Keratinocyte (primary cell): ENCODE measurements at regions not wholly inside any gene's neighbourhood (a gene's known extent, or its start where the extent isn't known, plus 50 kb on each side); places are given as distances from the start of the nearest gene placed in this dataset.

Source experiments
- DNase-seq: peaks from one replicate; pipeline ENCODE4 v3.0.0-alpha.2; 2011; ENCODE audit warnings: low read depth, missing footprints, low spot score
- FAIRE-seq: peaks from 2 replicates; lab custom pipeline; 2011; peaks lifted over from hg19 to GRCh38; lab: Jason Lieb, UNC
- H2AFZ ChIP-seq: 2 replicates; pipeline ENCODE4 v1.6.0; 2012; ENCODE audit warnings: low read length, control low read depth, inconsistent platforms; ENCODE audit not compliant: control insufficient read depth
- H3K27ac ChIP-seq: 2 replicates; pipeline ENCODE4 v1.5.1; 2011; ENCODE audit warnings: low read length; ENCODE audit not compliant: control insufficient read depth, insufficient read depth
- H3K27me3 ChIP-seq: 3 replicates; pipeline ENCODE4 v1.6.0; 2011; ENCODE audit warnings: low read length; ENCODE audit not compliant: control insufficient read depth, insufficient read depth; ENCODE audit errors: extremely low read depth
- H3K36me3 ChIP-seq, 2 experiments: 2 replicates in 1 of 2; 3 replicates in 1 of 2; pipeline ENCODE4 v1.5.1; 2011; ENCODE audit warnings: low read length in 2 of 2, mild to moderate bottlenecking in 1 of 2; ENCODE audit not compliant: control insufficient read depth in 2 of 2, insufficient read depth in 2 of 2; ENCODE audit errors: extremely low read depth in 1 of 2
- H3K4me1 ChIP-seq: 3 replicates; pipeline ENCODE4 v1.5.1; 2011; ENCODE audit warnings: low read length; ENCODE audit not compliant: control insufficient read depth, insufficient read depth; ENCODE audit errors: extremely low read depth
- H3K4me2 ChIP-seq: 3 replicates; pipeline ENCODE4 v1.6.0; 2011; ENCODE audit warnings: low read depth, low read length; ENCODE audit not compliant: control insufficient read depth, insufficient read depth; ENCODE audit errors: extremely low read depth
- H3K4me3 ChIP-seq, 3 experiments: fragments of 200-600 bp in 1 of 3; sonication (generic) in 1 of 3; 2 replicates in 2 of 3; 3 replicates in 1 of 3; pipeline ENCODE4 v1.5.1; 2011 to 2016; ENCODE audit warnings: low read length in 3 of 3, mild to moderate bottlenecking in 3 of 3, control low read depth in 2 of 3, inconsistent platforms in 1 of 3, low read depth in 1 of 3, mixed read lengths in 1 of 3, mixed run types in 1 of 3, moderate library complexity in 1 of 3; ENCODE audit not compliant: control insufficient read depth in 2 of 3, insufficient read depth in 2 of 3; ENCODE audit errors: extremely low read depth in 1 of 3
- H3K79me2 ChIP-seq: 2 replicates; pipeline ENCODE4 v1.6.0; 2012; ENCODE audit warnings: low read length; ENCODE audit not compliant: control insufficient read depth, insufficient read depth
- H3K9ac ChIP-seq: 3 replicates; pipeline ENCODE4 v1.6.0; 2011; ENCODE audit warnings: low read length; ENCODE audit not compliant: control insufficient read depth, insufficient read depth; ENCODE audit errors: extremely low read depth
- H3K9me1 ChIP-seq: 3 replicates; pipeline ENCODE4 v1.6.0; 2011; ENCODE audit warnings: low read length; ENCODE audit not compliant: control insufficient read depth, insufficient read depth; ENCODE audit errors: extremely low read depth
- H3K9me3 ChIP-seq: 2 replicates; pipeline ENCODE4 v1.5.1; 2012; ENCODE audit warnings: low read depth, low read length; ENCODE audit not compliant: control insufficient read depth
- H4K20me1 ChIP-seq: 3 replicates; pipeline ENCODE4 v1.6.0; 2011; ENCODE audit warnings: low read length; ENCODE audit not compliant: control insufficient read depth, insufficient read depth; ENCODE audit errors: extremely low read depth
- EZH2 ChIP-seq: IDR thresholded peaks from one replicate; pipeline ENCODE4 v1.6.1; 2012; ENCODE audit warnings: inconsistent platforms, mild to moderate bottlenecking, low read length, moderate library complexity
- dilution Hi-C: fragments of 300-500 bp; cut with MboI; formaldehyde crosslinking; loops from one replicate; pipeline ENCODE4 v1.7.0; 2020; ENCODE audit warnings: low sequenced_read_pairs; ENCODE audit not compliant: extremely low pct_ligation_motif_present
- TF ChIP-seq, protein P1 (sequence below), 3 experiments: IDR thresholded peaks in 1 of 3; conservative IDR thresholded peaks in 1 of 3; optimal IDR thresholded peaks in 1 of 3; 2 replicates in 2 of 3; 3 replicates in 1 of 3; pipeline versions ENCODE3 to v1.5.1; 2011; ENCODE audit warnings: low read length in 3 of 3, mild to moderate bottlenecking in 3 of 3, moderate library complexity in 2 of 3, control low read depth in 1 of 3, inconsistent platforms in 1 of 3; ENCODE audit not compliant: insufficient read depth in 2 of 3; ENCODE audit errors: extremely low read depth in 1 of 3

GRCh38 chr2:107290041-107290440, 404.1 kb upstream of the ST6GAL2 start:
- Histone ChIP-seq H3K9me1 (no peaks in the 10 kb centered on the region), H3K9ac (no peak overlapping the region), H3K4me3 (no peak overlapping the region), H3K4me2 (no peak overlapping the region), H3K36me3 (no peaks in the 10 kb centered on the region), H3K4me1 (no peaks in the 10 kb centered on the region), H3K27ac (no peak overlapping the region), H3K79me2 (no peaks in the 10 kb centered on the region), H3K9me3 (no peaks in the 10 kb centered on the region), H4K20me1 (no peaks in the 10 kb centered on the region), H3K27me3 (no peaks in the 10 kb centered on the region), H2AFZ (no peak overlapping the region)
- TF ChIP-seq, protein P1, sequence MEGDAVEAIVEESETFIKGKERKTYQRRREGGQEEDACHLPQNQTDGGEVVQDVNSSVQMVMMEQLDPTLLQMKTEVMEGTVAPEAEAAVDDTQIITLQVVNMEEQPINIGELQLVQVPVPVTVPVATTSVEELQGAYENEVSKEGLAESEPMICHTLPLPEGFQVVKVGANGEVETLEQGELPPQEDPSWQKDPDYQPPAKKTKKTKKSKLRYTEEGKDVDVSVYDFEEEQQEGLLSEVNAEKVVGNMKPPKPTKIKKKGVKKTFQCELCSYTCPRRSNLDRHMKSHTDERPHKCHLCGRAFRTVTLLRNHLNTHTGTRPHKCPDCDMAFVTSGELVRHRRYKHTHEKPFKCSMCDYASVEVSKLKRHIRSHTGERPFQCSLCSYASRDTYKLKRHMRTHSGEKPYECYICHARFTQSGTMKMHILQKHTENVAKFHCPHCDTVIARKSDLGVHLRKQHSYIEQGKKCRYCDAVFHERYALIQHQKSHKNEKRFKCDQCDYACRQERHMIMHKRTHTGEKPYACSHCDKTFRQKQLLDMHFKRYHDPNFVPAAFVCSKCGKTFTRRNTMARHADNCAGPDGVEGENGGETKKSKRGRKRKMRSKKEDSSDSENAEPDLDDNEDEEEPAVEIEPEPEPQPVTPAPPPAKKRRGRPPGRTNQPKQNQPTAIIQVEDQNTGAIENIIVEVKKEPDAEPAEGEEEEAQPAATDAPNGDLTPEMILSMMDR (optimal IDR thresholded peaks at IDR 0.05 in 1 of 3, IDR thresholded peaks at IDR 0.05 in 1 of 3, conservative IDR thresholded peaks at IDR 0.05 in 1 of 3; ENCODE audit: extremely low read depth in 1 of 3, insufficient read depth in 2 of 3, low read length in 3 of 3) = no peak
- no peak for TF ChIP-seq EZH2
- FAIRE-seq (no peak), DNase-seq (no peak)
- dilution Hi-C loops = no loop called here

DNA sequence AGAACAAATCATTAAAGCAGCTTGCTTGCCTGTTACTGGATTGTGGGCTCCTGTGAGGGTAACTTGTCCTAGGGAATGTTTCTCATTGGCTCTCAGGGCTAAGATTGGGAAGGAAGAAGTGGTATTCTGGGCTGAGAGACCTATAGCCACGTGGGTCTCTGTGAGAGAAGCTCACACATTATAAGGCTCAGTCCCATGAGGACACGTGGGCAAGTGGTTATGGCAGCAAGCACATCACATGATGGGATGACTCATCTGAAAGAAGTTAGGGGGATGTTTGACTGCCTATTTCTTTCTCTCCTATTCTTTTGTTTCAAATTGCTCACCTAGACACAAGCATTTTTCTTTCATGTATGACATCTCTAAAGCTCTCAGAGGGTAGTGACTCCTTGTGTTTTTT, 418.0 kb upstream of the ST6GAL2 start:
- no peak overlapping the region for H3K4me2 ChIP-seq
- H3K9me3 ChIP-seq = no peaks in the 10 kb centered on the region
- TF ChIP-seq, protein P1 (optimal IDR thresholded peaks at IDR 0.05 in 1 of 3, IDR thresholded peaks at IDR 0.05 in 1 of 3, conservative IDR thresholded peaks at IDR 0.05 in 1 of 3; ENCODE audit: extremely low read depth in 1 of 3, insufficient read depth in 2 of 3, low read length in 3 of 3) = no peak
- no peak for TF ChIP-seq EZH2
- DNase-seq (no peak), FAIRE-seq (no peak)
- no peak overlapping the region for H3K27ac ChIP-seq
- dilution Hi-C loops = no loop called here
- H4K20me1 ChIP-seq = no peaks in the 10 kb centered on the region
- no peaks in the 10 kb centered on the region for H3K9me1 ChIP-seq
- no peaks in the 10 kb centered on the region for H3K79me2 ChIP-seq
- H3K9ac ChIP-seq = no peak overlapping the region
- H3K4me1 ChIP-seq = no peaks in the 10 kb centered on the region
- H3K27me3 ChIP-seq = no peaks in the 10 kb centered on the region
- no peaks in the 10 kb centered on the region for H3K36me3 ChIP-seq
- H2AFZ ChIP-seq = no peak overlapping the region
- H3K4me3 ChIP-seq = no peak overlapping the region
